GM23338 (cell line): ENCODE measurements at regions not wholly inside any gene's neighbourhood (a gene's known extent, or its start where the extent isn't known, plus 50 kb on each side); places are given as distances from the start of the nearest gene placed in this dataset.

Source experiments
- ATAC-seq: fragments of 200-7000 bp; cut with Tn5 transposase; 3 replicates; pipeline ENCODE4 v1.9.1; 2020
- DNase-seq: peaks from one replicate; pipeline ENCODE4 v3.0.0-alpha.2; 2015; ENCODE audit warnings: low spot score
- H2AFZ ChIP-seq: fragments of 200-600 bp; sonication (generic); 2 replicates; pipeline ENCODE4 v1.8.0; 2016; ENCODE audit warnings: antibody characterized with exemption, mild to moderate bottlenecking, moderate library complexity
- H3F3A ChIP-seq: fragments of 200-600 bp; sonication (generic); replicated peaks from 2 replicates; pipeline ENCODE4 v1.8.0; 2017; ENCODE audit warnings: antibody characterized with exemption, mixed run types, low read depth
- H3K27ac ChIP-seq: fragments of 200-600 bp; sonication (generic); 2 replicates; pipeline ENCODE4 v1.6.1; 2016; ENCODE audit warnings: low read depth
- H3K27me3 ChIP-seq: fragments of 200-600 bp; sonication (generic); 2 replicates; pipeline ENCODE4 v1.8.0; 2016; ENCODE audit warnings: mild to moderate bottlenecking, mixed run types, moderate library complexity; ENCODE audit not compliant: insufficient read depth
- H3K36me3 ChIP-seq: fragments of 200-600 bp; sonication (generic); 2 replicates; pipeline ENCODE4 v1.8.0; 2016; ENCODE audit warnings: mild to moderate bottlenecking; ENCODE audit not compliant: insufficient read depth
- H3K4me1 ChIP-seq: fragments of 200-600 bp; sonication (generic); 2 replicates; pipeline ENCODE4 v1.8.0; 2016; ENCODE audit warnings: mild to moderate bottlenecking, moderate library complexity; ENCODE audit not compliant: insufficient read depth
- H3K4me2 ChIP-seq: fragments of 200-600 bp; sonication (generic); 2 replicates; pipeline ENCODE4 v1.7.1; 2017; ENCODE audit warnings: mixed run types
- H3K4me3 ChIP-seq: fragments of 200-600 bp; sonication (generic); 2 replicates; pipeline ENCODE4 v1.6.1; 2016; ENCODE audit warnings: mixed run types
- H3K79me2 ChIP-seq: fragments of 200-600 bp; sonication (generic); replicated peaks from 2 replicates; pipeline ENCODE4 v1.8.0; 2017; ENCODE audit warnings: mild to moderate bottlenecking; ENCODE audit not compliant: insufficient read depth
- H3K9me2 ChIP-seq: fragments of 200-600 bp; sonication (generic); 2 replicates; pipeline ENCODE4 v1.8.0; 2017; ENCODE audit not compliant: insufficient read depth
- H4K20me1 ChIP-seq: fragments of 200-600 bp; sonication (generic); replicated peaks from 2 replicates; pipeline ENCODE4 v1.8.0; 2017; ENCODE audit warnings: mild to moderate bottlenecking; ENCODE audit not compliant: insufficient read depth
- H3K27ac Mint-ChIP-seq: 2 replicates; pipeline ENCODE4 v1.8.0; 2020; ENCODE audit warnings: inconsistent platforms, mild to moderate bottlenecking, moderate library complexity, mixed read lengths
- H3K27me3 Mint-ChIP-seq: 3 replicates; pipeline ENCODE4 v1.8.0; 2022; ENCODE audit warnings: low read depth, mild to moderate bottlenecking, moderate library complexity, mixed read lengths, inconsistent platforms; ENCODE audit not compliant: insufficient read depth, poor library complexity
- H3K36me3 Mint-ChIP-seq: 3 replicates; pipeline ENCODE4 v1.8.0; 2021; ENCODE audit warnings: low read depth, mild to moderate bottlenecking, inconsistent platforms, moderate library complexity, mixed read lengths
- H3K4me1 Mint-ChIP-seq: 3 replicates; pipeline ENCODE4 v1.8.0; 2020; ENCODE audit warnings: mild to moderate bottlenecking, inconsistent platforms, mixed read lengths
- H3K4me3 Mint-ChIP-seq: 3 replicates; pipeline ENCODE4 v1.8.0; 2021; ENCODE audit warnings: moderate library complexity, mild to moderate bottlenecking, inconsistent platforms, mixed read lengths
- H3K9me3 Mint-ChIP-seq: 3 replicates; pipeline ENCODE4 v1.8.0; 2020; ENCODE audit warnings: moderate library complexity, mild to moderate bottlenecking, inconsistent platforms, mixed read lengths
- CREB1 ChIP-seq: fragments of 250-450 bp; sonication (Bioruptor Pico); IDR thresholded peaks from 2 replicates; pipeline ENCODE4 v1.5.0; 2020; ENCODE audit warnings: low read depth, mild to moderate bottlenecking, moderate library complexity
- EZH2 ChIP-seq: fragments of 200-600 bp; sonication (generic); IDR thresholded peaks from one replicate; pipeline ENCODE4 v1.8.0; 2017; ENCODE audit warnings: antibody characterized with exemption, mild to moderate bottlenecking, low read depth; ENCODE audit not compliant: unreplicated experiment
- EZH2phosphoT487 ChIP-seq: fragments of 200-600 bp; sonication (generic); IDR thresholded peaks from one replicate; pipeline ENCODE4 v1.8.1; 2018; ENCODE audit warnings: antibody characterized with exemption; ENCODE audit not compliant: unreplicated experiment
- JUNB ChIP-seq: IDR thresholded peaks from one replicate; pipeline ENCODE4 v1.6.1; 2016; ENCODE audit warnings: antibody characterized with exemption; ENCODE audit not compliant: unreplicated experiment
- NANOG ChIP-seq: IDR thresholded peaks from 2 replicates; pipeline ENCODE4 v1.6.1; 2016; ENCODE audit warnings: antibody characterized with exemption, borderline replicate concordance
- POLR2AphosphoS5 ChIP-seq: IDR thresholded peaks from 2 replicates; pipeline ENCODE4 v1.6.1; 2016; ENCODE audit warnings: antibody characterized with exemption, low read depth
- STAT1 ChIP-seq: IDR thresholded peaks from one replicate; pipeline ENCODE4 v1.6.1; 2016; ENCODE audit warnings: antibody characterized with exemption; ENCODE audit not compliant: unreplicated experiment
- ZNF114 ChIP-seq: fragments of 250-450 bp; sonication (Bioruptor Pico); IDR thresholded peaks from 2 replicates; pipeline ENCODE4 v1.5.0; 2020; ENCODE audit warnings: mild to moderate bottlenecking, moderate library complexity
- ZNF331 ChIP-seq: fragments of 250-450 bp; sonication (Bioruptor Pico); IDR thresholded peaks from 2 replicates; pipeline ENCODE4 v1.5.0; 2020; ENCODE audit warnings: low read depth, mild to moderate bottlenecking, moderate library complexity
- TF ChIP-seq, protein P1 (sequence below): IDR thresholded peaks from one replicate; pipeline ENCODE4 v1.6.1; 2018; ENCODE audit warnings: antibody characterized with exemption; ENCODE audit not compliant: unreplicated experiment
- TF ChIP-seq, protein P2 (sequence below): fragments of 250-450 bp; sonication (Bioruptor Pico); IDR thresholded peaks from 2 replicates; pipeline ENCODE4 v1.5.0; 2020; ENCODE audit warnings: mild to moderate bottlenecking, moderate library complexity
- TF ChIP-seq, protein P3 (sequence below), 2 experiments: fragments of 200-600 bp in 1 of 2; sonication (generic) in 1 of 2; conservative IDR thresholded peaks; 2 replicates each; pipeline versions ENCODE4 v1.5.1 to v1.6.1; 2016 to 2017; ENCODE audit warnings: antibody characterized with exemption in 2 of 2, low read depth in 2 of 2, mild to moderate bottlenecking in 2 of 2, moderate library complexity in 1 of 2
- TF ChIP-seq, protein P4 (sequence below): IDR thresholded peaks from 2 replicates; pipeline ENCODE4 v1.6.1; 2016; ENCODE audit warnings: antibody characterized with exemption

DNA sequence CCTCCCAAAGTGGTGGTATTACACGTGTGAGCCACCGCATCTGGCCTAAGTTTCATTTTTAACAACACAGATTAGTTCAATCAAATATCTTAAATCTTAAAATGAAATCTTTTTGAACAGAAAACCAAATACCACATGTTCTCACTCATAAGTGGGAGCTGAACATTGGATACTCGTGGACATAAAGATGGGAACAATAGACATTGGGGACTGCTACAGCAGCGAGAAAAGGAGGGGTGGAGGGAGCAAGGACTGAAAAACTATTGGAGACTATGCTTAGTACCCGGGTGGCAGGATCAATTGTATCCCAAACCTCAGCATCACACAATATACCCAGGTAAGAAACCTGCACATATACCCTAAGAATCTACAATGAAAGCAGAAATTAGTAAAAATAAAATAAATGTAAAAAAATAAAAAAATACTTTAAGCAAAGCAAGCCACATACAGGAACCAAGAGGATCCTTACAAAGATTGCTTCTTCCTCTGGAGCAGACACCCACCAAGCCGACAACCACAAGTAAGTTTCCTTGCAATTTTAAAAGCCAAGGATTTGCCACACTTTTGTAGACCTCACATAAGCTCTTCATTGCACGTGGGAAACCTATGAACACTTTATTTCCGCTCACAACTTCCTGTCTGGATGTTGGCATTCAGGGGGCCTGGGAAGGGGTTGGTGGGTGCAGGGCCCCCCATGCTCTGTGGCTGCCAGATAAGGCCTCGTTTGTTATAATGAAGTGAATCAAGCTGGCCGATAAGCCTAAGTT is 147.9 kb downstream of the MYCN start:
- no peak overlapping the region for H3K4me3 Mint-ChIP-seq
- H3K9me3 Mint-ChIP-seq, result no peaks in the 10 kb centered on the region
- no peaks in the 10 kb centered on the region for H3K4me1 ChIP-seq
- DNase-seq (no peak), ATAC-seq (no peak)
- H3K4me2 ChIP-seq, result no peak overlapping the region
- H3K4me3 ChIP-seq, result no peak overlapping the region
- H2AFZ ChIP-seq, result peak overlapping the region; percentile 74; the same call in 1 of the 2 replicates
- no peak overlapping the region for H3K27ac Mint-ChIP-seq
- no peaks in the 10 kb centered on the region for H3K36me3 ChIP-seq
- no peaks in the 10 kb centered on the region for H3K27me3 ChIP-seq
- peaks cover 18% of the 10 kb centered on the region for H3K4me1 Mint-ChIP-seq
- no peaks in the 10 kb centered on the region for H4K20me1 ChIP-seq
- 0 out of 2 replicates have a peak, but pooled peaks cover 3% of the 10 kb centered on the region for H3K9me2 ChIP-seq
- H3K79me2 ChIP-seq, result no peaks in the 10 kb centered on the region
- H3K27me3 Mint-ChIP-seq, result peaks cover 3% of the 10 kb centered on the region
- peaks cover 2% of the 10 kb centered on the region; the same call in 1 of the 3 replicates for H3K36me3 Mint-ChIP-seq
- TF ChIP-seq EZH2, result no peak
- TF ChIP-seq EZH2phosphoT487, result no peak
- no peak for TF ChIP-seq ZNF331
- TF ChIP-seq CREB1 (CRISPR knock-in tag), result no peak
- TF ChIP-seq, protein P1, sequence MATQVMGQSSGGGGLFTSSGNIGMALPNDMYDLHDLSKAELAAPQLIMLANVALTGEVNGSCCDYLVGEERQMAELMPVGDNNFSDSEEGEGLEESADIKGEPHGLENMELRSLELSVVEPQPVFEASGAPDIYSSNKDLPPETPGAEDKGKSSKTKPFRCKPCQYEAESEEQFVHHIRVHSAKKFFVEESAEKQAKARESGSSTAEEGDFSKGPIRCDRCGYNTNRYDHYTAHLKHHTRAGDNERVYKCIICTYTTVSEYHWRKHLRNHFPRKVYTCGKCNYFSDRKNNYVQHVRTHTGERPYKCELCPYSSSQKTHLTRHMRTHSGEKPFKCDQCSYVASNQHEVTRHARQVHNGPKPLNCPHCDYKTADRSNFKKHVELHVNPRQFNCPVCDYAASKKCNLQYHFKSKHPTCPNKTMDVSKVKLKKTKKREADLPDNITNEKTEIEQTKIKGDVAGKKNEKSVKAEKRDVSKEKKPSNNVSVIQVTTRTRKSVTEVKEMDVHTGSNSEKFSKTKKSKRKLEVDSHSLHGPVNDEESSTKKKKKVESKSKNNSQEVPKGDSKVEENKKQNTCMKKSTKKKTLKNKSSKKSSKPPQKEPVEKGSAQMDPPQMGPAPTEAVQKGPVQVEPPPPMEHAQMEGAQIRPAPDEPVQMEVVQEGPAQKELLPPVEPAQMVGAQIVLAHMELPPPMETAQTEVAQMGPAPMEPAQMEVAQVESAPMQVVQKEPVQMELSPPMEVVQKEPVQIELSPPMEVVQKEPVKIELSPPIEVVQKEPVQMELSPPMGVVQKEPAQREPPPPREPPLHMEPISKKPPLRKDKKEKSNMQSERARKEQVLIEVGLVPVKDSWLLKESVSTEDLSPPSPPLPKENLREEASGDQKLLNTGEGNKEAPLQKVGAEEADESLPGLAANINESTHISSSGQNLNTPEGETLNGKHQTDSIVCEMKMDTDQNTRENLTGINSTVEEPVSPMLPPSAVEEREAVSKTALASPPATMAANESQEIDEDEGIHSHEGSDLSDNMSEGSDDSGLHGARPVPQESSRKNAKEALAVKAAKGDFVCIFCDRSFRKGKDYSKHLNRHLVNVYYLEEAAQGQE, result no peak
- no peak for TF ChIP-seq NANOG
- no peak for TF ChIP-seq POLR2AphosphoS5
- no peak for TF ChIP-seq JUNB
- no peak for TF ChIP-seq STAT1
- TF ChIP-seq ZNF114 (CRISPR knock-in tag), result no peak
- TF ChIP-seq, protein P2, sequence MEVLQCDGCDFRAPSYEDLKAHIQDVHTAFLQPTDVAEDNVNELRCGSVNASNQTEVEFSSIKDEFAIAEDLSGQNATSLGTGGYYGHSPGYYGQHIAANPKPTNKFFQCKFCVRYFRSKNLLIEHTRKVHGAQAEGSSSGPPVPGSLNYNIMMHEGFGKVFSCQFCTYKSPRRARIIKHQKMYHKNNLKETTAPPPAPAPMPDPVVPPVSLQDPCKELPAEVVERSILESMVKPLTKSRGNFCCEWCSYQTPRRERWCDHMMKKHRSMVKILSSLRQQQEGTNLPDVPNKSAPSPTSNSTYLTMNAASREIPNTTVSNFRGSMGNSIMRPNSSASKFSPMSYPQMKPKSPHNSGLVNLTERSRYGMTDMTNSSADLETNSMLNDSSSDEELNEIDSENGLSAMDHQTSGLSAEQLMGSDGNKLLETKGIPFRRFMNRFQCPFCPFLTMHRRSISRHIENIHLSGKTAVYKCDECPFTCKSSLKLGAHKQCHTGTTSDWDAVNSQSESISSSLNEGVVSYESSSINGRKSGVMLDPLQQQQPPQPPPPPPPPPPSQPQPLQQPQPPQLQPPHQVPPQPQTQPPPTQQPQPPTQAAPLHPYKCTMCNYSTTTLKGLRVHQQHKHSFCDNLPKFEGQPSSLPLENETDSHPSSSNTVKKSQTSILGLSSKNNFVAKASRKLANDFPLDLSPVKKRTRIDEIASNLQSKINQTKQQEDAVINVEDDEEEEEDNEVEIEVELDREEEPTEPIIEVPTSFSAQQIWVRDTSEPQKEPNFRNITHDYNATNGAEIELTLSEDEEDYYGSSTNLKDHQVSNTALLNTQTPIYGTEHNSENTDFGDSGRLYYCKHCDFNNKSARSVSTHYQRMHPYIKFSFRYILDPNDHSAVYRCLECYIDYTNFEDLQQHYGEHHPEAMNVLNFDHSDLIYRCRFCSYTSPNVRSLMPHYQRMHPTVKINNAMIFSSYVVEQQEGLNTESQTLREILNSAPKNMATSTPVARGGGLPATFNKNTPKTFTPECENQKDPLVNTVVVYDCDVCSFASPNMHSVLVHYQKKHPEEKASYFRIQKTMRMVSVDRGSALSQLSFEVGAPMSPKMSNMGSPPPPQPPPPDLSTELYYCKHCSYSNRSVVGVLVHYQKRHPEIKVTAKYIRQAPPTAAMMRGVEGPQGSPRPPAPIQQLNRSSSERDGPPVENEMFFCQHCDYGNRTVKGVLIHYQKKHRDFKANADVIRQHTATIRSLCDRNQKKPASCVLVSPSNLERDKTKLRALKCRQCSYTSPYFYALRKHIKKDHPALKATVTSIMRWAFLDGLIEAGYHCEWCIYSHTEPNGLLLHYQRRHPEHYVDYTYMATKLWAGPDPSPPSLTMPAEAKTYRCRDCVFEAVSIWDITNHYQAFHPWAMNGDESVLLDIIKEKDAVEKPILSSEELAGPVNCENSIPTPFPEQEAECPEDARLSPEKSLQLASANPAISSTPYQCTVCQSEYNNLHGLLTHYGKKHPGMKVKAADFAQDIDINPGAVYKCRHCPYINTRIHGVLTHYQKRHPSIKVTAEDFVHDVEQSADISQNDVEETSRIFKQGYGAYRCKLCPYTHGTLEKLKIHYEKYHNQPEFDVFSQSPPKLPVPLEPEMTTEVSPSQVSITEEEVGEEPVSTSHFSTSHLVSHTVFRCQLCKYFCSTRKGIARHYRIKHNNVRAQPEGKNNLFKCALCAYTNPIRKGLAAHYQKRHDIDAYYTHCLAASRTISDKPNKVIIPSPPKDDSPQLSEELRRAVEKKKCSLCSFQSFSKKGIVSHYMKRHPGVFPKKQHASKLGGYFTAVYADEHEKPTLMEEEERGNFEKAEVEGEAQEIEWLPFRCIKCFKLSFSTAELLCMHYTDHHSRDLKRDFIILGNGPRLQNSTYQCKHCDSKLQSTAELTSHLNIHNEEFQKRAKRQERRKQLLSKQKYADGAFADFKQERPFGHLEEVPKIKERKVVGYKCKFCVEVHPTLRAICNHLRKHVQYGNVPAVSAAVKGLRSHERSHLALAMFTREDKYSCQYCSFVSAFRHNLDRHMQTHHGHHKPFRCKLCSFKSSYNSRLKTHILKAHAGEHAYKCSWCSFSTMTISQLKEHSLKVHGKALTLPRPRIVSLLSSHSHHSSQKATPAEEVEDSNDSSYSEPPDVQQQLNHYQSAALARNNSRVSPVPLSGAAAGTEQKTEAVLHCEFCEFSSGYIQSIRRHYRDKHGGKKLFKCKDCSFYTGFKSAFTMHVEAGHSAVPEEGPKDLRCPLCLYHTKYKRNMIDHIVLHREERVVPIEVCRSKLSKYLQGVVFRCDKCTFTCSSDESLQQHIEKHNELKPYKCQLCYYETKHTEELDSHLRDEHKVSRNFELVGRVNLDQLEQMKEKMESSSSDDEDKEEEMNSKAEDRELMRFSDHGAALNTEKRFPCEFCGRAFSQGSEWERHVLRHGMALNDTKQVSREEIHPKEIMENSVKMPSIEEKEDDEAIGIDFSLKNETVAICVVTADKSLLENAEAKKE (CRISPR knock-in tag), result no peak
- TF ChIP-seq, protein P3, sequence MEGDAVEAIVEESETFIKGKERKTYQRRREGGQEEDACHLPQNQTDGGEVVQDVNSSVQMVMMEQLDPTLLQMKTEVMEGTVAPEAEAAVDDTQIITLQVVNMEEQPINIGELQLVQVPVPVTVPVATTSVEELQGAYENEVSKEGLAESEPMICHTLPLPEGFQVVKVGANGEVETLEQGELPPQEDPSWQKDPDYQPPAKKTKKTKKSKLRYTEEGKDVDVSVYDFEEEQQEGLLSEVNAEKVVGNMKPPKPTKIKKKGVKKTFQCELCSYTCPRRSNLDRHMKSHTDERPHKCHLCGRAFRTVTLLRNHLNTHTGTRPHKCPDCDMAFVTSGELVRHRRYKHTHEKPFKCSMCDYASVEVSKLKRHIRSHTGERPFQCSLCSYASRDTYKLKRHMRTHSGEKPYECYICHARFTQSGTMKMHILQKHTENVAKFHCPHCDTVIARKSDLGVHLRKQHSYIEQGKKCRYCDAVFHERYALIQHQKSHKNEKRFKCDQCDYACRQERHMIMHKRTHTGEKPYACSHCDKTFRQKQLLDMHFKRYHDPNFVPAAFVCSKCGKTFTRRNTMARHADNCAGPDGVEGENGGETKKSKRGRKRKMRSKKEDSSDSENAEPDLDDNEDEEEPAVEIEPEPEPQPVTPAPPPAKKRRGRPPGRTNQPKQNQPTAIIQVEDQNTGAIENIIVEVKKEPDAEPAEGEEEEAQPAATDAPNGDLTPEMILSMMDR (conservative IDR thresholded peaks at IDR 0.05; ENCODE audit: low read depth in 2 of 2), result no peak
- TF ChIP-seq, protein P4, sequence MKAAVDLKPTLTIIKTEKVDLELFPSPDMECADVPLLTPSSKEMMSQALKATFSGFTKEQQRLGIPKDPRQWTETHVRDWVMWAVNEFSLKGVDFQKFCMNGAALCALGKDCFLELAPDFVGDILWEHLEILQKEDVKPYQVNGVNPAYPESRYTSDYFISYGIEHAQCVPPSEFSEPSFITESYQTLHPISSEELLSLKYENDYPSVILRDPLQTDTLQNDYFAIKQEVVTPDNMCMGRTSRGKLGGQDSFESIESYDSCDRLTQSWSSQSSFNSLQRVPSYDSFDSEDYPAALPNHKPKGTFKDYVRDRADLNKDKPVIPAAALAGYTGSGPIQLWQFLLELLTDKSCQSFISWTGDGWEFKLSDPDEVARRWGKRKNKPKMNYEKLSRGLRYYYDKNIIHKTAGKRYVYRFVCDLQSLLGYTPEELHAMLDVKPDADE, result no peak
- no peaks in the 10 kb centered on the region for H3F3A ChIP-seq
- H3K27ac ChIP-seq, result no peak overlapping the region
